ENCODE measurements at regions not wholly inside any gene's neighbourhood (a gene's known extent, or its start where the extent isn't known, plus 50 kb on each side); places are given as distances from the start of the nearest gene placed in this dataset.

- TF ChIP-seq, protein P1, sequence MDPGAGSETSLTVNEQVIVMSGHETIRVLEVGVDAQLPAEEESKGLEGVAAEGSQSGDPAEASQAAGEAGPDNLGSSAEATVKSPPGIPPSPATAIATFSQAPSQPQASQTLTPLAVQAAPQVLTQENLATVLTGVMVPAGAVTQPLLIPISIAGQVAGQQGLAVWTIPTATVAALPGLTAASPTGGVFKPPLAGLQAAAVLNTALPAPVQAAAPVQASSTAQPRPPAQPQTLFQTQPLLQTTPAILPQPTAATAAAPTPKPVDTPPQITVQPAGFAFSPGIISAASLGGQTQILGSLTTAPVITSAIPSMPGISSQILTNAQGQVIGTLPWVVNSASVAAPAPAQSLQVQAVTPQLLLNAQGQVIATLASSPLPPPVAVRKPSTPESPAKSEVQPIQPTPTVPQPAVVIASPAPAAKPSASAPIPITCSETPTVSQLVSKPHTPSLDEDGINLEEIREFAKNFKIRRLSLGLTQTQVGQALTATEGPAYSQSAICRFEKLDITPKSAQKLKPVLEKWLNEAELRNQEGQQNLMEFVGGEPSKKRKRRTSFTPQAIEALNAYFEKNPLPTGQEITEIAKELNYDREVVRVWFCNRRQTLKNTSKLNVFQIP (CRISPR knock-in tag; IDR thresholded peaks at IDR 0.05; ENCODE audit: borderline replicate concordance, low read depth) = no peak
- TF ChIP-seq PPARA (CRISPR knock-in tag; IDR thresholded peaks at IDR 0.05; ENCODE audit: borderline replicate concordance) = no peak
- TF ChIP-seq ESRRG (CRISPR knock-in tag; IDR thresholded peaks at IDR 0.05) = no peak
Measured at GRCh38 chr10:57946833-57947232, 320.9 kb downstream of the IPMK start (continued).

DNA sequence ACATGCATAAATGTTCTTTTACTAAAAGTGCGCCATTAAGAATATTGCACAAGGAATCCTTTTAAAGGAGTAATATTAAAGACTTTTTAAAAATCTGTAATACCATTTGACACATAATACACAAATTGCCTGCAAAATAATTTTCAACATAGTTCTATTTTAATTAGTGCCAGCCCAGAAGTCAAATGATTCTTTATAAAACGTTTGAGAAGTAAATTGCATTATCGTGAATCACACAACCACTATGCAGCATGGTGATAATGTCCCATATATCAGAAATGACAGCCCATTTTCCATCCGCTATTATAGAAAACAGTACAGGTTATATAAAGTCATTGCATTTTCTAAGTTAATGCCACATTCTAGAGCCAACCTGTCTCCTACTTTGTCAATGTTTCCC, 324.0 kb downstream of the IPMK start:
- TF ChIP-seq CREB5 (CRISPR knock-in tag; IDR thresholded peaks at IDR 0.05; ENCODE audit: low read depth) = no peak
- TF ChIP-seq ZNF8 (CRISPR knock-in tag; IDR thresholded peaks at IDR 0.05) = no peak
- no peak for TF ChIP-seq TCF4 (CRISPR knock-in tag; IDR thresholded peaks at IDR 0.05; ENCODE audit: borderline replicate concordance)
- peak; percentile 90; the same call in 1 of the 2 replicates for TF ChIP-seq ZC3H10 (CRISPR knock-in tag; IDR thresholded peaks at IDR 0.05)
- no peak for TF ChIP-seq OSR1 (CRISPR knock-in tag; IDR thresholded peaks at IDR 0.05)

DNA sequence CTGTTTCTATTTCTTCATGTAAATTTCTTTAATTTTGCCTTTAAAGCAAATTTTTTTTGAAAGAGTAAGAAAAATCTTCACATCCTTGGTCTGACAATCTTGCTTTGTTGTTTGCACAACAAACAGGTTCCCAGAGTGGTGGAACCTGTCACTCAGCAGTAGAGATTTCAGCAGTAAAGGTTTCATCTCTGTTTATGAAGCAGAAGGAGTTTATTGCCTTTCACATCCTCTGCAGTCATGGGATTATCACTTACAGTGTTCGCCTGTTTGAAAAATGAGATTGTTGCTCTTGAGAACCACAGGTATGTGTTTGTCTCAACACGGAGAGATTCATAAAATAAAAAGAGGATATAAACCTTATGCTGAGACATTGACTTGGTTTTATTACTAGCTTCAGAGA, 342.6 kb downstream of the IPMK start:
- ATAC-seq = no peak

More for the DNA sequence above, 324.0 kb downstream of the IPMK start:
- ATAC-seq = peak; percentile 48; the same call in 2 of the 3 replicates

GRCh38 chr10:57921140-57921539, 346.6 kb downstream of the IPMK start:
- TF ChIP-seq OSR1 (CRISPR knock-in tag; IDR thresholded peaks at IDR 0.05) = no peak
- no peak for TF ChIP-seq ESRRG (CRISPR knock-in tag; IDR thresholded peaks at IDR 0.05)
- no peak for TF ChIP-seq TSHZ2 (CRISPR knock-in tag; IDR thresholded peaks at IDR 0.05)
- TF ChIP-seq GLIS3 (CRISPR knock-in tag; IDR thresholded peaks at IDR 0.05) = no peak
- no peak for TF ChIP-seq CSDC2 (CRISPR knock-in tag; IDR thresholded peaks at IDR 0.05)
- ATAC-seq = no peak

More for the DNA sequence above, 342.6 kb downstream of the IPMK start:
- no peak for TF ChIP-seq TOX (CRISPR knock-in tag; IDR thresholded peaks at IDR 0.05; ENCODE audit: borderline replicate concordance)

- no peak for TF ChIP-seq PATZ1 (CRISPR knock-in tag; IDR thresholded peaks at IDR 0.05; ENCODE audit: borderline replicate concordance)
- TF ChIP-seq ZFP3 (CRISPR knock-in tag; IDR thresholded peaks at IDR 0.05) = no peak
- no peak for TF ChIP-seq ZC3H10 (CRISPR knock-in tag; IDR thresholded peaks at IDR 0.05)
- TF ChIP-seq PPARA (CRISPR knock-in tag; IDR thresholded peaks at IDR 0.05; ENCODE audit: borderline replicate concordance) = no peak
- ATAC-seq = no peak
Measured at GRCh38 chr10:57919864-57920263, 347.8 kb downstream of the IPMK start.

- no peak for ATAC-seq
- peak; percentile 74 for TF ChIP-seq ISL1 (CRISPR knock-in tag; IDR thresholded peaks at IDR 0.05)
- 0 out of 2 replicates have a peak, but pooled peaks have one; percentile 42 for TF ChIP-seq PATZ1 (CRISPR knock-in tag; IDR thresholded peaks at IDR 0.05; ENCODE audit: borderline replicate concordance)
- no peak for TF ChIP-seq CSRNP3 (CRISPR knock-in tag; IDR thresholded peaks at IDR 0.05)
Measured at GRCh38 chr10:57917019-57917418, 350.7 kb downstream of the IPMK start.
